Uterus (tissue), 2 donors: ENCODE measurements at regions not wholly inside any gene's neighbourhood (a gene's known extent, or its start where the extent isn't known, plus 50 kb on each side); places are given as distances from the start of the nearest gene placed in this dataset.

Experiments
- POLR2A ChIP-seq, 2 donors: fragments of 450-650 bp; IDR thresholded peaks; one replicate each; pipeline ENCODE4 v1.6.1; 2016; ENCODE audit warnings: antibody characterized with exemption in 2 of 2, mild to moderate bottlenecking in 1 of 2, moderate library complexity in 1 of 2
- TF ChIP-seq, protein P1 (sequence below), 4 experiments: fragments of 200-600 bp in 2 of 4; fragments of 450-650 bp in 2 of 4; sonication (generic) in 2 of 4; IDR thresholded peaks; one replicate each; pipeline ENCODE4 v1.5.1; 2016 to 2019; ENCODE audit warnings: antibody characterized with exemption in 4 of 4, mild to moderate bottlenecking in 2 of 4, moderate library complexity in 1 of 4

DNA sequence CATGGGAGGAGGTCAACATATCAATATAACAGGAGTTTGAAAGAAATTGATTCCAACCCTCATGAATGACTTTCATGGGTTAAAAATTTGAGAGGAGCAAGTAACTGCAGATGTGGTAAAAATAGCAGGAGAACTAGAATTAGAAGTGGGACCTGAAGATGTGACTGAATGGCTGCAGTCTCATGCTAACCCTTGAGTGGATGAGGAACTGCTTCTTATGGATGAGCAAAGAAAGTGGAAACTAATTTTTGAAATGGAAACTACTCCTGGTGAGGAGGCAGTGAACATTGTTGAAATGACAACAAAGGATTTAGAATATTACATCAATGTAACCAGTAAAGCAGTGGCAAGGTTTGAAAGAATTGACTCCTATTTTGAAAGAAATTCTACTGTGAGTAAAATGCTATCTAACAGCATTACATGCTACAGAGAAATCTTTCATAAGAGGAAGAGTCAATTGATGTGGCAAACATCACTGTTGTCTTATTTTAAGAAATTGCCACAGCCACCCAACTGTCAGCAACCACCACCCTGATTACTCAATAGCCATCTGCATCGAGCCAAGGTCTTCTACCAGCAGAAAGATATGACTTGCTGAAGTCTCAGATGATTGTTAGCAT is 1683.2 kb downstream of the MAT2B start:
- TF ChIP-seq, protein P1, sequence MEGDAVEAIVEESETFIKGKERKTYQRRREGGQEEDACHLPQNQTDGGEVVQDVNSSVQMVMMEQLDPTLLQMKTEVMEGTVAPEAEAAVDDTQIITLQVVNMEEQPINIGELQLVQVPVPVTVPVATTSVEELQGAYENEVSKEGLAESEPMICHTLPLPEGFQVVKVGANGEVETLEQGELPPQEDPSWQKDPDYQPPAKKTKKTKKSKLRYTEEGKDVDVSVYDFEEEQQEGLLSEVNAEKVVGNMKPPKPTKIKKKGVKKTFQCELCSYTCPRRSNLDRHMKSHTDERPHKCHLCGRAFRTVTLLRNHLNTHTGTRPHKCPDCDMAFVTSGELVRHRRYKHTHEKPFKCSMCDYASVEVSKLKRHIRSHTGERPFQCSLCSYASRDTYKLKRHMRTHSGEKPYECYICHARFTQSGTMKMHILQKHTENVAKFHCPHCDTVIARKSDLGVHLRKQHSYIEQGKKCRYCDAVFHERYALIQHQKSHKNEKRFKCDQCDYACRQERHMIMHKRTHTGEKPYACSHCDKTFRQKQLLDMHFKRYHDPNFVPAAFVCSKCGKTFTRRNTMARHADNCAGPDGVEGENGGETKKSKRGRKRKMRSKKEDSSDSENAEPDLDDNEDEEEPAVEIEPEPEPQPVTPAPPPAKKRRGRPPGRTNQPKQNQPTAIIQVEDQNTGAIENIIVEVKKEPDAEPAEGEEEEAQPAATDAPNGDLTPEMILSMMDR (IDR thresholded peaks at IDR 0.05), result no peak
- TF ChIP-seq POLR2A (IDR thresholded peaks at IDR 0.05), result no peak
